ENCODE measurements at regions not wholly inside any gene's neighbourhood (a gene's known extent, or its start where the extent isn't known, plus 50 kb on each side); places are given as distances from the start of the nearest gene placed in this dataset.

GRCh38 chr2:46816846-46817726 is 98.5 kb downstream of the MCFD2 start:
- Histone ChIP-seq H3K4me3 (replicated peaks in 1 of 3; ENCODE audit: insufficient read depth in 1 of 3, low read depth in 1 of 3, low read length in 3 of 3) (no peak overlapping the region), H3K9me3 (replicated peaks; ENCODE audit: control insufficient read depth, insufficient read depth, low read length) (no peaks in the 10 kb centered on the region), H3K4me1 (ENCODE audit: control insufficient read depth, extremely low read depth, insufficient read depth, low read length) (peaks cover 17% of the 10 kb centered on the region), H3K36me3 (ENCODE audit: control insufficient read depth in 2 of 2, extremely low read depth in 1 of 2, insufficient read depth in 2 of 2, low read length in 2 of 2) (no peaks in the 10 kb centered on the region), H3K9ac (replicated peaks; ENCODE audit: extremely low read depth, insufficient read depth, low read length) (no peak overlapping the region), H3K27me3 (ENCODE audit: control insufficient read depth in 2 of 2, insufficient read depth in 2 of 2, low read length in 2 of 2) (no peaks in the 10 kb centered on the region), H3K79me2 (ENCODE audit: control insufficient read depth, insufficient read depth, low read length) (no peaks in the 10 kb centered on the region), H2AFZ (ENCODE audit: low read depth, low read length) (no peak overlapping the region), H3K27ac (ENCODE audit: insufficient read depth, low read depth, low read length) (no peak overlapping the region), H4K20me1 (replicated peaks; ENCODE audit: control insufficient read depth, extremely low read depth, insufficient read depth, low read length) (no peaks in the 10 kb centered on the region), H3K4me2 (ENCODE audit: insufficient read depth, low read length) (no peak overlapping the region), H3K9me1 (replicated peaks; ENCODE audit: control insufficient read depth, extremely low read depth, insufficient read depth, low read length) (no peaks in the 10 kb centered on the region)
- CTCF ChIA-PET, result interaction anchor here (1.3 to 3.6 kb wide), 5 partner anchors 11 to 60 kb away, joined by 3 to 16 read pairs (median 4); no protein-coding TSS in a partner anchor
- no TSS peak for BruUV-seq (replicated peaks)
- FAIRE-seq (no peak), DNase-seq (ENCODE audit: low read depth, low spot score) (no peak)
- dilution Hi-C loops (cut with MboI; ENCODE audit: extremely low pct_ligation_motif_present, low sequenced_read_pairs) (no loop called here), intact Hi-C loops (cut with micrococcal nuclease) (no loop called here)
- POLR2A ChIA-PET, result no interaction called here
- TF ChIP-seq JUN (IDR thresholded peaks at IDR 0.05; ENCODE audit: borderline replicate concordance, insufficient read depth, insufficient read length, low read depth) (no peak), MAX (IDR thresholded peaks at IDR 0.05; ENCODE audit: insufficient read depth, insufficient read length) (no peak), POLR2A (IDR thresholded peaks at IDR 0.05; ENCODE audit: low read depth, low read length) (no peak), POLR2AphosphoS5 (IDR thresholded peaks at IDR 0.05; ENCODE audit: insufficient read depth, low read depth, low read length) (no peak), MYC (IDR thresholded peaks at IDR 0.05; ENCODE audit: low read depth, low read length) (no peak), CTCF (IDR thresholded peaks at IDR 0.05; ENCODE audit: extremely low read depth in 1 of 2, insufficient read depth in 1 of 2, low read depth in 1 of 2, low read length in 2 of 2) (no peak), FOS (IDR thresholded peaks at IDR 0.05; ENCODE audit: borderline replicate concordance, insufficient read depth, low read length) (no peak), EZH2 (IDR thresholded peaks at IDR 0.05; ENCODE audit: borderline replicate concordance, low read depth, low read length, severe bottlenecking) (no peak), GATA2 (IDR thresholded peaks at IDR 0.05; ENCODE audit: insufficient read depth, insufficient read length, low read depth, low read length) (no peak)
